GM19328 (cell line): ENCODE measurements at regions not wholly inside any gene's neighbourhood (a gene's known extent, or its start where the extent isn't known, plus 50 kb on each side); places are given as distances from the start of the nearest gene placed in this dataset.
"Not testable (repeated sequence)": the region's sequence is repeated elsewhere in the genome, so short reads cannot be mapped to it uniquely, and the experiment has no call there.

ENCODE experiments used
- ATAC-seq: cut with Tn5 transposase; IDR thresholded peaks from one replicate; pipeline ENCODE4 v1.9.1; 2021; ENCODE audit warnings: mild to moderate bottlenecking, moderate library complexity; ENCODE audit not compliant: unreplicated experiment

- no peak for ATAC-seq
These were observed 134.9 kb upstream of the NRIP1 start for GRCh38 chr21:15199414-15200383.

- no peak for ATAC-seq
These were observed 138.9 kb upstream of the NRIP1 start for GRCh38 chr21:15203740-15204139.

DNA sequence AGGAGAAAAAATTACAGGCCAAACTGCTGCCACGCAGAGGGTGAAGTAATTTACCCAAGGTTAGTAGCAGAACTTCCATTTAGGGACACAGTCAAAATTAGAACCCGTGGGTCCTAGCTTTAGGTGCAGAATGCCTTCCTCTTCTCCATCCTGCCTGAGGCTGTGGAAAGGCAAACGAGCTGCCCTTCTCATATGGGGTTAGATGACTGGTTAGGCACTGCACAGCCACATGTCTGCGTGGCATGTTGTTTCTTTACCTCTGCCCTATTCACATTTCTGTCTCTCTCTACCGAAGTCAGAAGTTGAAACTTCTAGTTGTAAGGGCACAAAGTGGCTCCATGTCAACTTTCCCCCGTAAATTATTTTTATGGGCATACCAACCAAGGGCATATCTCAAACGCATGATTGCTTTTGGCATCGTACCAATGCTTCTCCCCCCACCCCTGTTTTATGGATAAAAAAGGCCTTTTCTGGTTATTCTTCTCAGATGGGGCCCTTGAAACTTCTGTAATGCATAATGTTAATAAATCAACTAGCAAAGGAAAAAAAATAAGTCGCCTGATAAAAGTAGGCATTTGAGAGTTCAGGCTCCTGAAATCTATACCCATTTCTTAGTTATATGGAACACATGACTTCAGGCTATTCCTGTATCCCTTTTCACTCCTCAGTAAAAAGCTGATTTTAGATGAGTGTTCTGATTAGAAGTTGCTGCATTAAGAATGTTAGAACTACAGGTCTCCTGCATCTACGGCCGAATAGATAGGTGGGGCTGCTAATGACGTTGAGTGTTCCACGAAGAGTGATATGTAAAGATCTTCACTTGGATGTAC is 139.6 kb upstream of the NRIP1 start:
- ATAC-seq, result no peak

GRCh38 chr21:15204970-15205286 is 140.1 kb upstream of the NRIP1 start:
- ATAC-seq, result no peak

DNA sequence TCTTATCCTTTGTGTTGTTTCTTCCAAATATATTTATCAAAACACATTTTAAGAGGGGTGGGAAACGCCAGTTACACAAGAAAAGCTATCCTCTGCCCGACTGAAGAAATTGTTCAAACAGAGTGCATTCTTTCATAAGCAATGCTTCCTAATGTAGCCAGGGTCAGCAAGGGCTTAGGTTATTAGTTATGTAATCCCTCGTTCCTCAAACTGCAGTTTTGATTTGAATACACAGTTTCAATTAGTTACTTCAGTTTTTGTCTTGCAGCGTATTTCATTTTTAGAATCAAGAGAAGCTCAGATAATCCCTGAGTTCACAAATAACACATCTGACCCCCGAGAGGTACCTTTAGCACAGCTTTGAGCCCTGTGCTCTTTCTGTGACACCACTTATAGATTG is 141.7 kb upstream of the NRIP1 start:
- peak; percentile 77 for ATAC-seq

DNA sequence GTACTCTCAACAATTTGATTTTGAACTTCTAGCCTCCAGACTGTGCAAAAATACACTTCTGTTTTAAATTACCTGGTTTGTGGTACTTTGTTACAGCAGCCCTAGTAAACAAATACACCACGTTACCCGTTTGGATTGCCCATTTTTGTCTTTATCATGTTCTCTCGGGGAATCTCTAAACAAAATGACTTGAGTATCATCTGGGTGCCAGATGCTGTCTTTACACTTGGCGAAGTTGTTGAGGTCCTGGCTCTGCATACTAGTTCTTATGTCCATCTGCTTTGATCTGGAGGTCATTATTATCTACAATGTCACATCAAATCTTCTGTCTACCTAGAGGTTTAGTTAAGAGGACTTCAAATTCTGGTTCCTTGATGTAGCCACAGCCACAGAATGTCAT is 142.4 kb upstream of the NRIP1 start:
- no peak for ATAC-seq

DNA sequence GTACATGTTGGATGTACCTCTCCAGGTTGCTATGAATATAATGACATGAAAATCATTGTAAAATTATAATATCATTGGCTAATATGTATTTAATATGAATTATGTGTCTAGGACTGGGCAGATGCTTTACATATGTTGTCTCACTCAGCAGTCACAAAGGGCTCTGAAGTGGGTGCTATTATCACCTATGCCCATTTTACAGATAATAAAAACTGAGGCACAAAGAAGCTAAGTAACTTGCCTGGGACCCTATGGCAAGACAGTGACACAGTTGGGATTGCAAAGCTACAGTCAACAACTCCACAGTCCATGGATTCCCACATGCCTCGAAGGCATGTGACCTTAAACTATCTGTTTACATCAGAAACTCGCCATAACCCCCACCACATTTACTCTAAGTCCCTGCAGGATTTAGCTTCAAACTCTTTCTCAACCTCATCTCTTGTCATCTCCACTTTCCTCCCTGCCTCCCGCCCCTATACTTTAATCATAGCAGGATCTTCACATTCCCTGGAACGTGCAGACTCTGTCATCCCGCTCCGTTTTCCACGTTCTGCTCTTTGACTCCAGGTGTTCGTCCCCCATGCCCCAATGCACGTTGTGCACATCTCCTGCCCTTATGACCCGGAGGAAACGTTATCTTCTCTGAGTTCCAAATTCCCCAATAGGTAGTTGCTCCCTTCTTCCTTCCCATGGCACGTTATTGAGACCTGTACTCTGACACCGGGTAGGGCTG is 143.0 kb upstream of the NRIP1 start:
- ATAC-seq, result no peak

- ATAC-seq, result no peak
These were observed 144.0 kb upstream of the NRIP1 start for GRCh38 chr21:15208786-15209185.

GRCh38 chr21:15209224-15209623 is 144.4 kb upstream of the NRIP1 start:
- no peak for ATAC-seq

- no peak for ATAC-seq
These were observed 145.5 kb upstream of the NRIP1 start for GRCh38 chr21:15210235-15210678.

- no peak for ATAC-seq
These were observed 146.8 kb upstream of the NRIP1 start for GRCh38 chr21:15211491-15212133.

GRCh38 chr21:15212206-15212605 is 147.4 kb upstream of the NRIP1 start:
- ATAC-seq, result no peak

GRCh38 chr21:15218476-15218875 is 153.7 kb upstream of the NRIP1 start:
- ATAC-seq, result not testable (repeated sequence)

DNA sequence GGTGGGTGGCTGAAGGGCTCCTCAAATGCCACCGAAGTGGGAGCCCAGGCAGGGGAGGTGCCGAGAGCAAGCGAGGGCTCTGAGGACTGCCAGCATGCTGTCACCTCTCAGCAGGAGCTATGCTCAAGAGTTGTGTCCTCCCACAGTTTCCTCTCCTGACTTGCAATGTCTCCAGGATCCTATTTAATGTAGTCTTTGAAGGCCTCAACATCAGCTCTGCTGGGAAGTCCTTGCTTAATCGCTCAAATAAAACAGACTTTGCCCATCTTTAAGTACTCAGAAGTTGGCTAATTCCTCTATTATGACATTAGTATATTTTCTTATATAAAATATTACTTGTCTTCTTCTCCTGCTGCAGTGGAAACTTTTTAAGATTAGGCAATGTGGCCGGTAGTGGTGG is 154.2 kb upstream of the NRIP1 start:
- ATAC-seq, result no peak

DNA sequence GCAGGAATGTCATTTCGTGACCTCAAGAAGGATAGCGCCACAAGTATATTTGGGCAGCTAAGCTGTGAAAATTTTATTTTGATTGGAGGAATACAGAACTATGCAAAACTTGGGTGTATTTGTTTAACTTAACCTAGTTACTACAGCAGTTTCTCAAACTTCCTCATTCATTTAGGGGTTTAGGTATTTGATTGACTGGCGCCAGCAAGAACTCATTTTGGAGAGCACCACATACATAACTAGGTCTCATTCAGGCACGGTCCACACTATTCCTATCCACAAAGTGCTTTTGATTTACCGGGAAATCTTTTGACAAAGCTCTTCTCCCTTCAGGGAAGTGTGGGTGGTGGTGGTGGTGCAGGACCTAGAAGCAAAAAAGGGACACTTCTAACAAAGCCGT is 155.1 kb upstream of the NRIP1 start:
- no peak for ATAC-seq

DNA sequence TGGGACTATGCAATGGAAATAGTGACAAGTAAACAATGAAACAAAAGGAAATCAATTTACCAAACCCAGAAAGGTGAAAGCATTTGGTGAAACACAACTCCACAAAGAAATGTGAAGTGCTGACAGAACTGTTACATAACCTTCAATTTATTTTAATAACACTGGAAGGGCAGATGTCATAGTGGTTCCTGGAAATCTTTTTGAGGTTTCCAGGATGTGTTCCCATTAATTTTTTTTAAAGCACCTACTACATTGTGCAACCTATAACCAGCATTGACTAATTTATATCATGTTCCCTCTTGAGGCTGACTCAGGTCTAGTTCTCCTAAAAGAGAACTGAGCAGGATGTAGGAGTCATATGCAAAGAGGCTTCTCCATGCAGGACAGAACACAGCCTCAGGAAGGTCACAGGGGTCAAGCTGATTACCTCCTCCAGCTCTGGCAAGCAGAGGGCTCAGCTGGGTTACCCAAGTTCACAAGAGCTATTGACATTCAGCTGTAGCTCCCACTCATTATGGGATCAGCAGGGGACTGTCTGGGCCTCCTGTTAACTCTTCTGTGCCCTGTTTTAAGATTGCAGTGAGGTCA is 157.1 kb upstream of the NRIP1 start:
- no peak for ATAC-seq

- ATAC-seq, result no peak
These were observed 157.9 kb upstream of the NRIP1 start for GRCh38 chr21:15222707-15223106.

GRCh38 chr21:15224346-15225086 is 159.7 kb upstream of the NRIP1 start:
- ATAC-seq, result no peak

DNA sequence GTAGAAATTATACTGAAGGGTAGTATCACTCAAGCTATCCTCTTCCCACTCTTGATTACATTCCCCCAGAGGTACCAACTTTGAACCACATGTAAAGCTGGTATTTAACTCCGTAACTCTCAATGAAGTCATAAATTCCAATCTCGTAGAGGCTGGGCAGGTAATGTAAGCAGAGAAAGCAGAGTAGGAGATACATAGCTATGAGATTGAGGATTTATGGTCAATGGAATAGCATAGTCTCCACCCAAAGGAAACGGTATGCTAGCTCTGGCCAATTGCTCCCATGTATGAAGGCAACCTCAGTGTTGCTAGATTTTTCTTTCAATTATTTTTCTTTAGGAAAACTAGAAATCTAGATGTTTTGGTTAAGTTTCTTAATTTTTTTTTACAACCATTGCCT is 163.1 kb upstream of the NRIP1 start:
- no peak for ATAC-seq

DNA sequence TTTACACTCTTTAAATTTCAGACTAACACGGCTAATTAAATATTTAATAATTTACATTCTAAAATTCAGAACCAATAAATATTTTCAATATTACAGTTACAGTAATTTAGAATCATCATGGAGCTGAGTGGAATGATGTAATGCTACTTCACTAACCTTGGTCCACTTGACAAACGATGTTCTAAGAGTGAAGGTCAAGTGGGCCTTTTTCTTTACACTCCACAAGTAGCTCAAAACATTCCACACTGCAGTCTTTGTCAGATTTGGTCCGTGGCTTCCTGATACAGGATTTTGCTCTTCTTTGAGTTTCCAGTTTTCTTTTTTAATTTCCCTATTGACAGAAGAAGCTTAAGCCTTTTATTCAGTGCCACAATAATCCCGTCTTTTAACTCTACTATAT is 164.6 kb upstream of the NRIP1 start:
- ATAC-seq, result no peak
